Endothelial cell of umbilical vein (primary cell): ENCODE measurements at regions not wholly inside any gene's neighbourhood (a gene's known extent, or its start where the extent isn't known, plus 50 kb on each side); places are given as distances from the start of the nearest gene placed in this dataset.

Experiments used
- BruUV-seq: library from RNA; stranded (reverse); fragments of 400-500 nt; replicated peaks from 2 replicates; lab custom pipeline; 2021; lab: Mats Ljungman, UMichigan
- CTCF ChIA-PET: fragments of 300-600, 350-600 bp; sonication (Branson Sonifier 250); formaldehyde crosslinking; loops from one replicate; lab custom pipeline; 2021; ENCODE audit warnings: antibody characterized with exemption, inconsistent platforms; lab: Charles Lee
- POLR2A ChIA-PET: fragments of 300-600, 350-600 bp; sonication (Branson Sonifier 250); formaldehyde crosslinking; loops from one replicate; lab custom pipeline; 2021; ENCODE audit warnings: antibody characterized with exemption, inconsistent platforms; lab: Charles Lee
- DNase-seq: peaks from one replicate; pipeline ENCODE4 v3.0.0-alpha.2; 2011; ENCODE audit warnings: low read depth, low spot score
- FAIRE-seq: peaks from 2 replicates; lab custom pipeline; 2011; peaks lifted over from hg19 to GRCh38; lab: Jason Lieb, UNC
- H2AFZ ChIP-seq: 2 replicates; pipeline ENCODE4 v1.6.0; 2012; ENCODE audit warnings: low read depth, low read length, control low read depth, inconsistent platforms
- H3K27ac ChIP-seq: 2 replicates; pipeline ENCODE4 v1.5.1; 2011; ENCODE audit warnings: low read depth, mild to moderate bottlenecking, control low read depth, low read length, moderate library complexity; ENCODE audit not compliant: insufficient read depth
- H3K27me3 ChIP-seq, 2 experiments: 2 replicates each; pipeline versions ENCODE4 v1.6.0 to v1.6.1; 2011; ENCODE audit warnings: low read length in 2 of 2, mixed read lengths in 1 of 2; ENCODE audit not compliant: control insufficient read depth in 2 of 2, insufficient read depth in 2 of 2
- H3K36me3 ChIP-seq, 2 experiments: 2 replicates in 1 of 2; 3 replicates in 1 of 2; pipeline ENCODE4 v1.5.1; 2011; ENCODE audit warnings: low read length in 2 of 2, mild to moderate bottlenecking in 1 of 2, moderate library complexity in 1 of 2; ENCODE audit not compliant: control insufficient read depth in 2 of 2, insufficient read depth in 2 of 2; ENCODE audit errors: extremely low read depth in 1 of 2
- H3K4me1 ChIP-seq: 3 replicates; pipeline ENCODE4 v1.5.1; 2011; ENCODE audit warnings: mild to moderate bottlenecking, low read length; ENCODE audit not compliant: control insufficient read depth, insufficient read depth; ENCODE audit errors: extremely low read depth
- H3K4me2 ChIP-seq: 2 replicates; pipeline ENCODE4 v1.6.1; 2011; ENCODE audit warnings: low read length, control low read depth, mixed read lengths; ENCODE audit not compliant: insufficient read depth
- H3K4me3 ChIP-seq, 3 experiments: fragments of 200-600 bp in 1 of 3; sonication (generic), shearing (Covaris generic) in 1 of 3; replicated peaks in 1 of 3; 2 replicates each; pipeline ENCODE4 v1.5.1; 2011 to 2016; ENCODE audit warnings: control low read depth in 3 of 3, low read length in 3 of 3, mild to moderate bottlenecking in 2 of 3, inconsistent platforms in 1 of 3, low read depth in 1 of 3, moderate library complexity in 1 of 3; ENCODE audit not compliant: insufficient read depth in 1 of 3
- H3K79me2 ChIP-seq: 2 replicates; pipeline ENCODE4 v1.6.0; 2012; ENCODE audit warnings: low read length, inconsistent platforms; ENCODE audit not compliant: control insufficient read depth, insufficient read depth
- H3K9ac ChIP-seq: replicated peaks from 2 replicates; pipeline ENCODE3; 2011; ENCODE audit warnings: low read length, control low read depth; ENCODE audit not compliant: insufficient read depth; ENCODE audit errors: extremely low read depth
- H3K9me1 ChIP-seq: replicated peaks from 3 replicates; pipeline ENCODE4 v1.6.0; 2011; ENCODE audit warnings: mild to moderate bottlenecking, low read length; ENCODE audit not compliant: control insufficient read depth, insufficient read depth; ENCODE audit errors: extremely low read depth
- H3K9me3 ChIP-seq: replicated peaks from 2 replicates; pipeline ENCODE4 v1.5.1; 2012; ENCODE audit warnings: low read length, inconsistent platforms; ENCODE audit not compliant: control insufficient read depth, insufficient read depth
- H4K20me1 ChIP-seq: replicated peaks from 2 replicates; pipeline ENCODE3; 2011; ENCODE audit warnings: mild to moderate bottlenecking, low read length; ENCODE audit not compliant: control insufficient read depth, insufficient read depth; ENCODE audit errors: extremely low read depth
- CTCF ChIP-seq, 2 donors: IDR thresholded peaks; 1 replicate in 1 of 2; 2 replicates in 1 of 2; pipeline ENCODE4 v1.5.1; 2011; ENCODE audit warnings: low read length in 2 of 2, mild to moderate bottlenecking in 2 of 2, moderate library complexity in 2 of 2, control low read depth in 1 of 2, inconsistent platforms in 1 of 2, low read depth in 1 of 2; ENCODE audit not compliant: insufficient read depth in 1 of 2; ENCODE audit errors: extremely low read depth in 1 of 2
- EZH2 ChIP-seq: IDR thresholded peaks from 2 replicates; pipeline ENCODE4 v1.6.1; 2012; ENCODE audit warnings: borderline replicate concordance, low read depth, mild to moderate bottlenecking, moderate library complexity, low read length, inconsistent platforms; ENCODE audit not compliant: severe bottlenecking
- FOS ChIP-seq: IDR thresholded peaks from 2 replicates; pipeline ENCODE4 v1.6.1; 2011; ENCODE audit warnings: mild to moderate bottlenecking, low read length, moderate library complexity, borderline replicate concordance; ENCODE audit not compliant: insufficient read depth
- GATA2 ChIP-seq: IDR thresholded peaks from 2 replicates; pipeline ENCODE4 v1.7.0; 2011; ENCODE audit warnings: low read depth, mild to moderate bottlenecking, moderate library complexity, mixed read lengths, low read length; ENCODE audit not compliant: insufficient read length, insufficient read depth
- JUN ChIP-seq: IDR thresholded peaks from 2 replicates; pipeline ENCODE4 v1.6.1; 2011; ENCODE audit warnings: borderline replicate concordance, low read depth; ENCODE audit not compliant: insufficient read length, insufficient read depth
- MAX ChIP-seq: IDR thresholded peaks from 2 replicates; pipeline ENCODE4 v1.6.1; 2011; ENCODE audit not compliant: insufficient read depth, insufficient read length
- MYC ChIP-seq: IDR thresholded peaks from one replicate; pipeline ENCODE4 v1.6.1; 2011; ENCODE audit warnings: mild to moderate bottlenecking, low read depth, low read length
- POLR2A ChIP-seq: IDR thresholded peaks from 2 replicates; pipeline ENCODE4 v1.6.1; 2012; ENCODE audit warnings: low read depth, mild to moderate bottlenecking, control low read depth, low read length
- POLR2AphosphoS5 ChIP-seq: IDR thresholded peaks from 2 replicates; pipeline ENCODE4 v1.6.1; 2012; ENCODE audit warnings: low read depth, mild to moderate bottlenecking, control low read depth, low read length, moderate library complexity; ENCODE audit not compliant: insufficient read depth
- dilution Hi-C: fragments of 300-500 bp; cut with MboI; formaldehyde crosslinking; loops from one replicate; pipeline ENCODE4 v1.15.0; 2019; ENCODE audit warnings: low sequenced_read_pairs; ENCODE audit not compliant: extremely low pct_ligation_motif_present
- intact Hi-C: fragments of 100-400 bp; cut with micrococcal nuclease; formaldehyde crosslinking; loops from one replicate; pipeline ENCODE4 v1.10.0; 2022

GRCh38 chr2:238699307-238700116 is 148.4 kb upstream of the TWIST2 start:
- H3K9me1 ChIP-seq: no peaks in the 10 kb centered on the region
- ChIA-PET CTCF (interaction anchor here (0.8 kb wide), 1 partner anchor 12 kb away, joined by 3 read pairs; no protein-coding TSS in a partner anchor), POLR2A (no interaction called here)
- BruUV-seq: no TSS peak
- no peak overlapping the region for H3K9ac ChIP-seq
- H3K4me3 ChIP-seq: no peak overlapping the region
- H4K20me1 ChIP-seq: no peaks in the 10 kb centered on the region
- H3K4me2 ChIP-seq: no peak overlapping the region
- H3K9me3 ChIP-seq: no peaks in the 10 kb centered on the region
- no peak overlapping the region for H2AFZ ChIP-seq
- H3K79me2 ChIP-seq: no peaks in the 10 kb centered on the region
- FAIRE-seq (no peak), DNase-seq (no peak)
- H3K36me3 ChIP-seq: no peaks in the 10 kb centered on the region
- H3K27ac ChIP-seq: no peak overlapping the region
- dilution Hi-C loops: no loop called here
- no peaks in the 10 kb centered on the region for H3K27me3 ChIP-seq
- intact Hi-C loops: no loop called here
- TF ChIP-seq JUN (no peak), EZH2 (no peak), GATA2 (no peak), MYC (no peak), FOS (no peak), POLR2AphosphoS5 (no peak), CTCF (IDR thresholded peaks at IDR 0.05; ENCODE audit: extremely low read depth in 1 of 2, insufficient read depth in 1 of 2, low read depth in 1 of 2, low read length in 2 of 2) (no peak), MAX (no peak), POLR2A (no peak)
- no peaks in the 10 kb centered on the region for H3K4me1 ChIP-seq
